Loucy (cell line): ENCODE measurements at regions not wholly inside any gene's neighbourhood (a gene's known extent, or its start where the extent isn't known, plus 50 kb on each side); places are given as distances from the start of the nearest gene placed in this dataset.

Experiments
- H2AFZ ChIP-seq: fragments of 200-600 bp; sonication (generic); 2 replicates; pipeline ENCODE4 v1.6.0; 2016; ENCODE audit warnings: antibody characterized with exemption, mild to moderate bottlenecking, low read length, moderate library complexity
- H3F3A ChIP-seq: fragments of 200-600 bp; 2 replicates; pipeline ENCODE4 v1.6.0; 2016; ENCODE audit warnings: antibody characterized with exemption, low read depth, mild to moderate bottlenecking
- H3K27me3 ChIP-seq: fragments of 200-600 bp; sonication (generic); 2 replicates; pipeline ENCODE4 v1.6.1; 2014; ENCODE audit warnings: low read length, mild to moderate bottlenecking; ENCODE audit not compliant: insufficient read depth, poor library complexity, severe bottlenecking
- H3K36me3 ChIP-seq: fragments of 200-600 bp; sonication (generic); 2 replicates; pipeline ENCODE4 v1.6.1; 2016; ENCODE audit warnings: low read length; ENCODE audit not compliant: insufficient read depth
- H3K4me1 ChIP-seq: fragments of 200-600 bp; sonication (generic); 2 replicates; pipeline ENCODE4 v1.5.1; 2014; ENCODE audit warnings: low read length, mild to moderate bottlenecking; ENCODE audit not compliant: insufficient read depth, poor library complexity, severe bottlenecking
- H3K4me2 ChIP-seq: fragments of 200-600 bp; sonication (generic); 2 replicates; pipeline ENCODE4 v1.6.0; 2014; ENCODE audit warnings: antibody characterized with exemption, low read length, low read depth, mild to moderate bottlenecking; ENCODE audit not compliant: poor library complexity, severe bottlenecking
- H3K4me3 ChIP-seq: fragments of 200-600 bp; sonication (generic); 2 replicates; pipeline ENCODE4 v1.5.1; 2014; ENCODE audit warnings: low read length, mild to moderate bottlenecking, mixed read lengths; ENCODE audit not compliant: poor library complexity, severe bottlenecking
- H3K79me2 ChIP-seq: fragments of 200-600 bp; sonication (generic); 2 replicates; pipeline ENCODE4 v1.6.1; 2014; ENCODE audit warnings: low read length; ENCODE audit not compliant: insufficient read depth
- H3K9ac ChIP-seq: fragments of 200-600 bp; sonication (generic); 2 replicates; pipeline ENCODE4 v1.6.0; 2014; ENCODE audit warnings: mild to moderate bottlenecking, low read depth, low read length, moderate library complexity; ENCODE audit not compliant: poor library complexity, severe bottlenecking
- H3K9me2 ChIP-seq: fragments of 200-600 bp; sonication (generic); replicated peaks from 2 replicates; pipeline ENCODE4 v1.6.1; 2016; ENCODE audit warnings: low read depth, low read length, mixed read lengths
- H3K9me3 ChIP-seq: fragments of 200-600 bp; sonication (generic); 2 replicates; pipeline ENCODE4 v1.6.1; 2014; ENCODE audit warnings: mild to moderate bottlenecking, antibody characterized with exemption, low read length, low read depth; ENCODE audit not compliant: insufficient read depth
- H4K20me1 ChIP-seq: fragments of 200-600 bp; sonication (generic); 2 replicates; pipeline ENCODE4 v1.6.0; 2014; ENCODE audit warnings: antibody characterized with exemption, low read length, mild to moderate bottlenecking; ENCODE audit not compliant: insufficient read depth, poor library complexity, severe bottlenecking
- EZH2phosphoT487 ChIP-seq: fragments of 200-600 bp; IDR thresholded peaks from 2 replicates; pipeline ENCODE4 v1.6.1; 2018; ENCODE audit warnings: antibody characterized with exemption, mild to moderate bottlenecking, moderate library complexity, borderline replicate concordance
- TF ChIP-seq, protein P1 (sequence below): fragments of 200-600 bp; sonication (generic); conservative IDR thresholded peaks from 2 replicates; pipeline ENCODE4 v1.5.1; 2014; ENCODE audit warnings: mild to moderate bottlenecking, antibody characterized with exemption, low read length

DNA sequence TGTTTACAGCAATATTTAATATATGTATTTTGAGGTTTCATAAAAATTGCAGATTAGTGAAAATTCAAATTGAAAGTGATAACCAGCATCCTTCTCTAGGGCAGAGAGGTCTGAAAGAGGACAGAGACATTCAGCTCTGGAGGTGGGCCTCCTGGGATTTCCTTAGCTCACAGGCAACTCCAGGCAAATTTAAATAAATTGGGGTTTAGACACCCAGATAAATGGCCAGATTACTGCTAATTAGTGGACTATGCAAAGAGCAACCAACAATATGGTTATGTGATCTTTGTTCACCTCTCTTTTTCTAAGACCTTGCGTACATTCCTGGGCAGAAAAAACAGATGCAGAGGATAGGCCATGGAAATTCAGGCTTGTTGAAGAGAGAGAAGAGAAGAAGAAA, 1282.8 kb upstream of the ACVR2A start:
- H2AFZ ChIP-seq = no peak overlapping the region
- no peak for TF ChIP-seq EZH2phosphoT487
- TF ChIP-seq, protein P1, sequence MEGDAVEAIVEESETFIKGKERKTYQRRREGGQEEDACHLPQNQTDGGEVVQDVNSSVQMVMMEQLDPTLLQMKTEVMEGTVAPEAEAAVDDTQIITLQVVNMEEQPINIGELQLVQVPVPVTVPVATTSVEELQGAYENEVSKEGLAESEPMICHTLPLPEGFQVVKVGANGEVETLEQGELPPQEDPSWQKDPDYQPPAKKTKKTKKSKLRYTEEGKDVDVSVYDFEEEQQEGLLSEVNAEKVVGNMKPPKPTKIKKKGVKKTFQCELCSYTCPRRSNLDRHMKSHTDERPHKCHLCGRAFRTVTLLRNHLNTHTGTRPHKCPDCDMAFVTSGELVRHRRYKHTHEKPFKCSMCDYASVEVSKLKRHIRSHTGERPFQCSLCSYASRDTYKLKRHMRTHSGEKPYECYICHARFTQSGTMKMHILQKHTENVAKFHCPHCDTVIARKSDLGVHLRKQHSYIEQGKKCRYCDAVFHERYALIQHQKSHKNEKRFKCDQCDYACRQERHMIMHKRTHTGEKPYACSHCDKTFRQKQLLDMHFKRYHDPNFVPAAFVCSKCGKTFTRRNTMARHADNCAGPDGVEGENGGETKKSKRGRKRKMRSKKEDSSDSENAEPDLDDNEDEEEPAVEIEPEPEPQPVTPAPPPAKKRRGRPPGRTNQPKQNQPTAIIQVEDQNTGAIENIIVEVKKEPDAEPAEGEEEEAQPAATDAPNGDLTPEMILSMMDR = no peak

GRCh38 chr2:146547236-146547635, 1297.6 kb upstream of the ACVR2A start:
- Histone ChIP-seq H3K9me2 (no peaks in the 10 kb centered on the region), H3K9ac (no peak overlapping the region), H3K4me2 (no peak overlapping the region), H3K27me3 (no peaks in the 10 kb centered on the region), H3K9me3 (no peaks in the 10 kb centered on the region), H3K79me2 (no peaks in the 10 kb centered on the region), H3K4me1 (no peaks in the 10 kb centered on the region), H3F3A (no peaks in the 10 kb centered on the region), H2AFZ (no peak overlapping the region), H3K4me3 (no peak overlapping the region), H4K20me1 (no peaks in the 10 kb centered on the region), H3K36me3 (no peaks in the 10 kb centered on the region)
- TF ChIP-seq, protein P1 = no peak
- TF ChIP-seq EZH2phosphoT487 = no peak

More for the DNA sequence above, 1282.8 kb upstream of the ACVR2A start:
- H3K79me2 ChIP-seq = no peaks in the 10 kb centered on the region
- no peaks in the 10 kb centered on the region for H3K4me1 ChIP-seq
- H3K27me3 ChIP-seq = no peaks in the 10 kb centered on the region
- no peaks in the 10 kb centered on the region for H3K9me2 ChIP-seq
- no peak overlapping the region for H3K4me3 ChIP-seq
- H3K36me3 ChIP-seq = no peaks in the 10 kb centered on the region
- no peak overlapping the region for H3K9ac ChIP-seq
- no peaks in the 10 kb centered on the region for H4K20me1 ChIP-seq
- H3K4me2 ChIP-seq = no peak overlapping the region
- no peaks in the 10 kb centered on the region for H3K9me3 ChIP-seq
- no peaks in the 10 kb centered on the region for H3F3A ChIP-seq

- no peaks in the 10 kb centered on the region for H3F3A ChIP-seq
- no peak overlapping the region for H3K9ac ChIP-seq
- H2AFZ ChIP-seq = no peak overlapping the region
- no peak overlapping the region for H3K4me3 ChIP-seq
- TF ChIP-seq, protein P1 = no peak
- TF ChIP-seq EZH2phosphoT487 = no peak
- no peak overlapping the region for H3K4me2 ChIP-seq
- no peaks in the 10 kb centered on the region for H3K4me1 ChIP-seq
- H3K9me3 ChIP-seq = no peaks in the 10 kb centered on the region
- no peaks in the 10 kb centered on the region for H3K36me3 ChIP-seq
- no peaks in the 10 kb centered on the region for H4K20me1 ChIP-seq
- H3K79me2 ChIP-seq = no peaks in the 10 kb centered on the region
- no peaks in the 10 kb centered on the region for H3K9me2 ChIP-seq
- H3K27me3 ChIP-seq = no peaks in the 10 kb centered on the region
Observed at GRCh38 chr2:146544701-146545100, 1300.1 kb upstream of the ACVR2A start.
